ENCODE measurements at regions not wholly inside any gene's neighbourhood (a gene's known extent, or its start where the extent isn't known, plus 50 kb on each side); places are given as distances from the start of the nearest gene placed in this dataset.

DNA sequence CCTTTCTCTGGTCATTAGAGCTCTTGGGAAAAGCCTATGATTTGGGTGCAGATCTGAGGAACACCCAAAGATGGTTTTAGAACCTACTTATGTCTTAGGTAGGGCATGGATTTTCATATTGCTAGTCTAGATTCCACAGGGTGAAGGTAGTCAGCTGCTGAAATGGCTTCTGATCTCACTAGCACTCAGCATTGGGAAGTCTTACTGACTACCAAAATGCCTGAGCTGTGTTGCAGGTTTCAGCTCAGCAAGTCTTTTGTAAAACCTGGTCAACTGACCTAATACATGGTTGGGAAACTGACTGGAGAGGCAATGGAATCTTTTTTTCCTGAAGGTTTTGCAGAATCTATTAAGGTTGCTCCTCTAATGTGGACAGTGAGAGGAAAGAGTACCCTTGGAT, 136.4 kb downstream of the CCNG2 start:
- TF ChIP-seq RFX5 (IDR thresholded peaks at IDR 0.05; ENCODE audit: low read length) (no peak), CTCF (IDR thresholded peaks at IDR 0.05) (no peak), RAD21 (IDR thresholded peaks at IDR 0.05; ENCODE audit: low read length) (no peak), SIN3A (IDR thresholded peaks at IDR 0.05; ENCODE audit: borderline replicate concordance, low read depth, low read length) (no peak), RXRA (IDR thresholded peaks at IDR 0.05; ENCODE audit: borderline replicate concordance, low read depth) (no peak), PBX3 (IDR thresholded peaks at IDR 0.05) (no peak), EP300 (IDR thresholded peaks at IDR 0.05; ENCODE audit: borderline replicate concordance in 1 of 2, low read depth in 1 of 2, low read length in 1 of 2) (no peak), GABPA (IDR thresholded peaks at IDR 0.05; ENCODE audit: low read depth) (no peak), GATA2 (CRISPR knock-in tag; IDR thresholded peaks at IDR 0.05) (no peak)
- TF ChIP-seq, protein P1, sequence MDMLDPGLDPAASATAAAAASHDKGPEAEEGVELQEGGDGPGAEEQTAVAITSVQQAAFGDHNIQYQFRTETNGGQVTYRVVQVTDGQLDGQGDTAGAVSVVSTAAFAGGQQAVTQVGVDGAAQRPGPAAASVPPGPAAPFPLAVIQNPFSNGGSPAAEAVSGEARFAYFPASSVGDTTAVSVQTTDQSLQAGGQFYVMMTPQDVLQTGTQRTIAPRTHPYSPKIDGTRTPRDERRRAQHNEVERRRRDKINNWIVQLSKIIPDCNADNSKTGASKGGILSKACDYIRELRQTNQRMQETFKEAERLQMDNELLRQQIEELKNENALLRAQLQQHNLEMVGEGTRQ (IDR thresholded peaks at IDR 0.05; ENCODE audit: borderline replicate concordance, low read depth, low read length) = no peak
- TF ChIP-seq, protein P2, sequence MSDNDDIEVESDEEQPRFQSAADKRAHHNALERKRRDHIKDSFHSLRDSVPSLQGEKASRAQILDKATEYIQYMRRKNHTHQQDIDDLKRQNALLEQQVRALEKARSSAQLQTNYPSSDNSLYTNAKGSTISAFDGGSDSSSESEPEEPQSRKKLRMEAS (IDR thresholded peaks at IDR 0.05; ENCODE audit: low read depth) = no peak

All from SK-N-SH (cell line).